SU-DHL-6 (cell line): ENCODE measurements at regions not wholly inside any gene's neighbourhood (a gene's known extent, or its start where the extent isn't known, plus 50 kb on each side); places are given as distances from the start of the nearest gene placed in this dataset.

ENCODE experiments used
- H2AFZ ChIP-seq: fragments of 200-600 bp; sonication (generic); 2 replicates; pipeline ENCODE4 v1.6.1; 2014; ENCODE audit warnings: low read depth, mild to moderate bottlenecking, moderate library complexity, mixed read lengths, antibody characterized with exemption, low read length; ENCODE audit not compliant: severe bottlenecking
- H3F3A ChIP-seq: fragments of 200-600 bp; shearing (Covaris generic); 2 replicates; pipeline ENCODE4 v1.6.0; 2016; ENCODE audit warnings: antibody characterized with exemption, mild to moderate bottlenecking; ENCODE audit not compliant: insufficient read depth
- H3K27ac ChIP-seq: fragments of 200-600 bp; sonication (generic); 2 replicates; pipeline ENCODE4 v1.5.1; 2016; ENCODE audit warnings: low read depth, mild to moderate bottlenecking, low read length, moderate library complexity, mixed read lengths
- H3K27me3 ChIP-seq: fragments of 200-600 bp; sonication (generic), shearing (Covaris generic); 2 replicates; pipeline ENCODE4 v1.6.0; 2014; ENCODE audit warnings: mild to moderate bottlenecking, low read length
- H3K36me3 ChIP-seq: fragments of 200-600 bp; sonication (generic); 2 replicates; pipeline ENCODE4 v1.6.1; 2014; ENCODE audit warnings: mild to moderate bottlenecking, low read length, mixed read lengths
- H3K4me2 ChIP-seq: fragments of 300-600, 200-600 bp; shearing (Covaris generic), sonication (generic); 2 replicates; pipeline ENCODE4 v1.6.0; 2014; ENCODE audit warnings: low read length, low read depth, mild to moderate bottlenecking; ENCODE audit not compliant: poor library complexity, severe bottlenecking
- H3K4me3 ChIP-seq: fragments of 200-600 bp; sonication (generic); 2 replicates; pipeline ENCODE4 v1.5.1; 2014; ENCODE audit warnings: antibody characterized with exemption, low read length, mild to moderate bottlenecking, mixed read lengths; ENCODE audit not compliant: insufficient read depth, poor library complexity, severe bottlenecking
- H3K79me2 ChIP-seq: fragments of 200-600 bp; sonication (generic); 2 replicates; pipeline ENCODE4 v1.6.1; 2014; ENCODE audit warnings: mild to moderate bottlenecking, low read length, moderate library complexity; ENCODE audit not compliant: insufficient read depth
- H3K9ac ChIP-seq: fragments of 200-600 bp; sonication (generic); 2 replicates; pipeline ENCODE4 v1.7.0; 2014; ENCODE audit warnings: mild to moderate bottlenecking, low read length
- H3K9me2 ChIP-seq: fragments of 200-600 bp; sonication (generic); replicated peaks from 2 replicates; pipeline ENCODE4 v1.6.1; 2014; ENCODE audit warnings: low read length; ENCODE audit not compliant: insufficient read depth
- H3K9me3 ChIP-seq: fragments of 200-600 bp; sonication (generic); 2 replicates; pipeline ENCODE4 v1.6.1; 2014; ENCODE audit warnings: low read length, mixed read lengths; ENCODE audit not compliant: insufficient read depth
- H4K20me1 ChIP-seq: fragments of 200-600 bp; sonication (generic); 2 replicates; pipeline ENCODE4 v1.6.1; 2014; ENCODE audit warnings: low read depth, mild to moderate bottlenecking, antibody characterized with exemption, low read length, moderate library complexity, mixed read lengths
- EZH2phosphoT487 ChIP-seq: fragments of 200-600 bp; sonication (generic), shearing (Covaris generic); conservative IDR thresholded peaks from 2 replicates; pipeline ENCODE4 v1.6.1; 2018; ENCODE audit warnings: mild to moderate bottlenecking, antibody characterized with exemption, low read length, moderate library complexity, mixed read lengths
- TF ChIP-seq, protein P1 (sequence below): fragments of 200-600 bp; sonication (generic); IDR thresholded peaks from one replicate; pipeline ENCODE4 v1.5.1; 2017; ENCODE audit warnings: antibody characterized with exemption, mild to moderate bottlenecking, low read length, moderate library complexity; ENCODE audit not compliant: insufficient read depth, poor library complexity, severe bottlenecking

GRCh38 chr6:158920311-158920905 is 79.6 kb downstream of the RSPH3 start:
- no peak overlapping the region for H2AFZ ChIP-seq
- H3K9me3 ChIP-seq = no peaks in the 10 kb centered on the region
- H3K79me2 ChIP-seq = no peaks in the 10 kb centered on the region
- no peaks in the 10 kb centered on the region for H3K36me3 ChIP-seq
- no peak overlapping the region for H3K4me2 ChIP-seq
- no peak overlapping the region for H3K9ac ChIP-seq
- no peak overlapping the region for H3K4me3 ChIP-seq
- no peaks in the 10 kb centered on the region for H4K20me1 ChIP-seq
- no peak overlapping the region for H3K27ac ChIP-seq
- no peaks in the 10 kb centered on the region for H3F3A ChIP-seq
- H3K9me2 ChIP-seq = no peaks in the 10 kb centered on the region
- H3K27me3 ChIP-seq = no peaks in the 10 kb centered on the region
- TF ChIP-seq, protein P1, sequence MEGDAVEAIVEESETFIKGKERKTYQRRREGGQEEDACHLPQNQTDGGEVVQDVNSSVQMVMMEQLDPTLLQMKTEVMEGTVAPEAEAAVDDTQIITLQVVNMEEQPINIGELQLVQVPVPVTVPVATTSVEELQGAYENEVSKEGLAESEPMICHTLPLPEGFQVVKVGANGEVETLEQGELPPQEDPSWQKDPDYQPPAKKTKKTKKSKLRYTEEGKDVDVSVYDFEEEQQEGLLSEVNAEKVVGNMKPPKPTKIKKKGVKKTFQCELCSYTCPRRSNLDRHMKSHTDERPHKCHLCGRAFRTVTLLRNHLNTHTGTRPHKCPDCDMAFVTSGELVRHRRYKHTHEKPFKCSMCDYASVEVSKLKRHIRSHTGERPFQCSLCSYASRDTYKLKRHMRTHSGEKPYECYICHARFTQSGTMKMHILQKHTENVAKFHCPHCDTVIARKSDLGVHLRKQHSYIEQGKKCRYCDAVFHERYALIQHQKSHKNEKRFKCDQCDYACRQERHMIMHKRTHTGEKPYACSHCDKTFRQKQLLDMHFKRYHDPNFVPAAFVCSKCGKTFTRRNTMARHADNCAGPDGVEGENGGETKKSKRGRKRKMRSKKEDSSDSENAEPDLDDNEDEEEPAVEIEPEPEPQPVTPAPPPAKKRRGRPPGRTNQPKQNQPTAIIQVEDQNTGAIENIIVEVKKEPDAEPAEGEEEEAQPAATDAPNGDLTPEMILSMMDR = no peak

GRCh38 chr6:158919865-158920264 is 80.1 kb downstream of the RSPH3 start:
- no peaks in the 10 kb centered on the region for H4K20me1 ChIP-seq
- H3K9me3 ChIP-seq = no peaks in the 10 kb centered on the region
- H3K36me3 ChIP-seq = no peaks in the 10 kb centered on the region
- TF ChIP-seq, protein P1 = no peak
- no peak for TF ChIP-seq EZH2phosphoT487
- H3K4me2 ChIP-seq = no peak overlapping the region
- no peaks in the 10 kb centered on the region for H3K27me3 ChIP-seq
- H3K79me2 ChIP-seq = no peaks in the 10 kb centered on the region
- H3K9ac ChIP-seq = no peak overlapping the region
- H3F3A ChIP-seq = no peaks in the 10 kb centered on the region
- H2AFZ ChIP-seq = no peak overlapping the region
- no peak overlapping the region for H3K4me3 ChIP-seq
- no peaks in the 10 kb centered on the region for H3K9me2 ChIP-seq
- no peak overlapping the region for H3K27ac ChIP-seq

GRCh38 chr6:158916617-158917016 is 83.4 kb downstream of the RSPH3 start:
- Histone ChIP-seq H3F3A (0 out of 2 replicates have a peak, but pooled peaks cover 3% of the 10 kb centered on the region), H3K27me3 (no peaks in the 10 kb centered on the region), H3K36me3 (no peaks in the 10 kb centered on the region), H3K9me2 (no peaks in the 10 kb centered on the region), H4K20me1 (no peaks in the 10 kb centered on the region), H3K4me2 (no peak overlapping the region), H3K27ac (no peak overlapping the region), H3K79me2 (no peaks in the 10 kb centered on the region), H3K9ac (no peak overlapping the region), H3K9me3 (no peaks in the 10 kb centered on the region), H2AFZ (no peak overlapping the region), H3K4me3 (no peak overlapping the region)
- TF ChIP-seq, protein P1 = no peak
- no peak for TF ChIP-seq EZH2phosphoT487

GRCh38 chr6:158914923-158915322 is 85.1 kb downstream of the RSPH3 start:
- H3F3A ChIP-seq = peaks cover 10% of the 10 kb centered on the region
- H4K20me1 ChIP-seq = no peaks in the 10 kb centered on the region
- no peaks in the 10 kb centered on the region for H3K36me3 ChIP-seq
- H2AFZ ChIP-seq = no peak overlapping the region
- no peaks in the 10 kb centered on the region for H3K79me2 ChIP-seq
- H3K9me2 ChIP-seq = no peaks in the 10 kb centered on the region
- H3K27ac ChIP-seq = no peak overlapping the region
- no peak for TF ChIP-seq EZH2phosphoT487
- H3K9ac ChIP-seq = no peak overlapping the region
- no peak overlapping the region for H3K4me3 ChIP-seq
- H3K27me3 ChIP-seq = no peaks in the 10 kb centered on the region
- H3K9me3 ChIP-seq = no peaks in the 10 kb centered on the region
- no peak overlapping the region for H3K4me2 ChIP-seq
